Gastrocnemius medialis (tissue), 4 donors: ENCODE measurements at regions not wholly inside any gene's neighbourhood (a gene's known extent, or its start where the extent isn't known, plus 50 kb on each side); places are given as distances from the start of the nearest gene placed in this dataset.

Source experiments
- ATAC-seq, 2 donors: fragments of 150-250 bp; one replicate each; pipeline ENCODE4 v1.9.1; 2016
- DNase-seq, 2 donors: peaks; one replicate each; pipeline ENCODE4 v3.0.0-alpha.2; 2019
- H3K27ac ChIP-seq, 4 donors: fragments of 200-600 bp; sonication (generic); 1 replicate in 1 of 4; 2 replicates in 3 of 4; pipeline ENCODE4 v1.5.1; 2016 to 2018; ENCODE audit warnings: mild to moderate bottlenecking in 2 of 4, moderate library complexity in 1 of 4
- H3K27me3 ChIP-seq, 3 donors: fragments of 200-600 bp; sonication (generic) in 2 of 3; 1 replicate in 1 of 3; 2 replicates in 2 of 3; pipeline versions ENCODE4 v1.5.1 to v1.6.0; 2016 to 2019; ENCODE audit warnings: mild to moderate bottlenecking in 1 of 3, moderate library complexity in 1 of 3
- H3K36me3 ChIP-seq, 2 donors: fragments of 200-600 bp; sonication (generic) in 1 of 2; one replicate each; pipeline ENCODE4 v1.5.1; 2017 to 2018
- H3K4me1 ChIP-seq, 2 donors: fragments of 200-600 bp; sonication (generic) in 1 of 2; one replicate each; pipeline ENCODE4 v1.5.1; 2016 to 2017; ENCODE audit warnings: mild to moderate bottlenecking in 2 of 2
- H3K4me3 ChIP-seq, 4 donors: fragments of 200-600 bp; sonication (generic) in 3 of 4; 1 replicate in 1 of 4; 2 replicates in 3 of 4; pipeline ENCODE4 v1.5.1; 2016 to 2019; ENCODE audit warnings: mild to moderate bottlenecking in 2 of 4
- H3K9me3 ChIP-seq, 3 donors: fragments of 200-600 bp; sonication (generic) in 2 of 3; 1 replicate in 1 of 3; 2 replicates in 2 of 3; pipeline ENCODE4 v1.5.1; 2016 to 2019
- CTCF ChIP-seq, 5 experiments: fragments of 450-650 bp in 3 of 5; fragments of 200-600 bp in 2 of 5; sonication (generic) in 2 of 5; IDR thresholded peaks in 4 of 5; conservative IDR thresholded peaks in 1 of 5; 1 replicate in 4 of 5; 2 replicates in 1 of 5; pipeline ENCODE4 v1.5.1; 2016 to 2019; ENCODE audit warnings: antibody characterized with exemption in 5 of 5, mild to moderate bottlenecking in 3 of 5, moderate library complexity in 3 of 5
- POLR2A ChIP-seq, 2 donors: fragments of 450-650 bp; IDR thresholded peaks; one replicate each; pipeline ENCODE4 v1.6.1; 2017; ENCODE audit warnings: antibody characterized with exemption in 2 of 2, mild to moderate bottlenecking in 2 of 2, moderate library complexity in 2 of 2
- in situ Hi-C, 4 donors: fragments of 200-750 bp; cut with MboI; loops; one replicate each; pipeline versions ENCODE4 v1.15.0 to v1.8.0; 2017; ENCODE audit warnings: low sequenced_read_pairs in 4 of 4
- intact Hi-C: fragments of 100-400 bp; cut with DNase I; formaldehyde crosslinking; loops from one replicate; pipeline ENCODE4 v1.15.1; 2023; ENCODE audit warnings: low total_unique reads

GRCh38 chr6:148147463-148147830, 195.2 kb upstream of the SASH1 start:
- intact Hi-C loops, result no loop called here
- TF ChIP-seq CTCF (IDR thresholded peaks at IDR 0.05 in 4 of 5, conservative IDR thresholded peaks at IDR 0.05 in 1 of 5), result no peak
- Histone ChIP-seq H3K4me3 (no peak overlapping the region), H3K4me1 (no peaks in the 10 kb centered on the region), H3K36me3 (no peaks in the 10 kb centered on the region), H3K27ac (no peak overlapping the region), H3K27me3 (no peaks in the 10 kb centered on the region), H3K9me3 (no peaks in the 10 kb centered on the region)
- no peak for DNase-seq
- no peak for ATAC-seq
- in situ Hi-C loops, result no loop called here

- intact Hi-C loops, result no loop called here
- in situ Hi-C loops, result loop anchor here in 1 of 4 donors (25.0 kb wide), 1 partner anchor 640 kb away; the partner anchor contains the start of gene SAMD5
- Histone ChIP-seq H3K27me3 (no peaks in the 10 kb centered on the region), H3K36me3 (no peaks in the 10 kb centered on the region), H3K9me3 (no peaks in the 10 kb centered on the region), H3K27ac (no peak overlapping the region), H3K4me1 (no peaks in the 10 kb centered on the region), H3K4me3 (no peak overlapping the region)
- ATAC-seq, result no peak
- DNase-seq, result no peak
- no peak for TF ChIP-seq CTCF (IDR thresholded peaks at IDR 0.05 in 4 of 5, conservative IDR thresholded peaks at IDR 0.05 in 1 of 5)
- TF ChIP-seq POLR2A (IDR thresholded peaks at IDR 0.05), result no peak
Measured at GRCh38 chr6:148151896-148152643, 190.6 kb upstream of the SASH1 start.

GRCh38 chr6:148154668-148155067, 188.0 kb upstream of the SASH1 start:
- in situ Hi-C loops, result loop anchor here in 1 of 4 donors (25.0 kb wide), 1 partner anchor 642 kb away; the partner anchor contains the start of gene SAMD5
- no peak for TF ChIP-seq CTCF (IDR thresholded peaks at IDR 0.05 in 4 of 5, conservative IDR thresholded peaks at IDR 0.05 in 1 of 5)
- TF ChIP-seq POLR2A (IDR thresholded peaks at IDR 0.05), result no peak
- Histone ChIP-seq H3K4me3 (no peak overlapping the region), H3K36me3 (no peaks in the 10 kb centered on the region), H3K27ac (no peak overlapping the region), H3K27me3 (no peaks in the 10 kb centered on the region), H3K9me3 (no peaks in the 10 kb centered on the region), H3K4me1 (no peaks in the 10 kb centered on the region)
- DNase-seq (no peak), ATAC-seq (no peak)
- intact Hi-C loops, result no loop called here

GRCh38 chr6:148155293-148155692, 187.3 kb upstream of the SASH1 start:
- ATAC-seq (no peak), DNase-seq (no peak)
- H3K27me3 ChIP-seq, result no peaks in the 10 kb centered on the region
- no peaks in the 10 kb centered on the region for H3K9me3 ChIP-seq
- TF ChIP-seq CTCF (IDR thresholded peaks at IDR 0.05 in 4 of 5, conservative IDR thresholded peaks at IDR 0.05 in 1 of 5) (no peak), POLR2A (IDR thresholded peaks at IDR 0.05) (no peak)
- H3K4me1 ChIP-seq, result no peaks in the 10 kb centered on the region
- no peak overlapping the region for H3K27ac ChIP-seq
- intact Hi-C loops, result no loop called here
- no peaks in the 10 kb centered on the region for H3K36me3 ChIP-seq
- H3K4me3 ChIP-seq, result no peak overlapping the region
- in situ Hi-C loops, result loop anchor here in 1 of 4 donors (25.0 kb wide), 1 partner anchor 643 kb away; the partner anchor contains the start of gene SAMD5
